HEK293T (cell line): ENCODE measurements at regions not wholly inside any gene's neighbourhood (a gene's known extent, or its start where the extent isn't known, plus 50 kb on each side); places are given as distances from the start of the nearest gene placed in this dataset.

Experiments used
- CTCF ChIA-PET: fragments of 350-600 bp; formaldehyde crosslinking; extraction: SDS; loops from one replicate; lab custom pipeline; 2021; ENCODE audit warnings: antibody characterized with exemption, inconsistent platforms; lab: Yijun Ruan, JAX
- POLR2A ChIA-PET: fragments of 350-600 bp; formaldehyde crosslinking; extraction: SDS; loops from one replicate; lab custom pipeline; 2020; ENCODE audit warnings: antibody characterized with exemption, inconsistent platforms; lab: Yijun Ruan, JAX
- DNase-seq: peaks from one replicate; pipeline ENCODE4 v3.0.0; 2012; ENCODE audit warnings: mixed read lengths; ENCODE audit errors: extremely low spot score
- ARNT ChIP-seq: fragments of 450-650 bp; IDR thresholded peaks from 2 replicates; pipeline ENCODE4 v1.6.1; 2017; ENCODE audit warnings: mild to moderate bottlenecking
- BHLHE40 ChIP-seq: fragments of 450-650 bp; IDR thresholded peaks from 2 replicates; pipeline ENCODE4 v1.6.1; 2016; ENCODE audit warnings: mild to moderate bottlenecking, moderate library complexity, borderline replicate concordance
- CTBP1 ChIP-seq: fragments of 450-650 bp; IDR thresholded peaks from 2 replicates; pipeline ENCODE4 v1.6.1; 2016; ENCODE audit warnings: borderline replicate concordance
- ELF4 ChIP-seq: fragments of 450-650 bp; IDR thresholded peaks from 2 replicates; pipeline ENCODE4 v1.6.1; 2017; ENCODE audit warnings: antibody characterized with exemption
- FOXA1 ChIP-seq: fragments of 450-650 bp; IDR thresholded peaks from 2 replicates; pipeline ENCODE4 v1.6.1; 2016; ENCODE audit warnings: mild to moderate bottlenecking
- FOXK2 ChIP-seq: fragments of 450-650 bp; IDR thresholded peaks from 2 replicates; pipeline ENCODE4 v1.6.1; 2016; ENCODE audit warnings: mild to moderate bottlenecking
- FOXM1 ChIP-seq: fragments of 450-650 bp; IDR thresholded peaks from 2 replicates; pipeline ENCODE4 v1.6.1; 2017; ENCODE audit warnings: mild to moderate bottlenecking, borderline replicate concordance
- HDGF ChIP-seq: fragments of 450-650 bp; IDR thresholded peaks from 2 replicates; pipeline ENCODE4 v1.6.1; 2017; ENCODE audit warnings: antibody characterized with exemption, borderline replicate concordance
- L3MBTL2 ChIP-seq: fragments of 450-650 bp; conservative IDR thresholded peaks from 2 replicates; pipeline ENCODE4 v1.6.1; 2016; ENCODE audit warnings: mild to moderate bottlenecking
- LEF1 ChIP-seq: fragments of 450-650 bp; IDR thresholded peaks from 2 replicates; pipeline ENCODE4 v1.6.1; 2017; ENCODE audit warnings: mild to moderate bottlenecking, borderline replicate concordance
- NFRKB ChIP-seq: fragments of 450-650 bp; IDR thresholded peaks from 2 replicates; pipeline ENCODE4 v1.6.1; 2016; ENCODE audit warnings: mild to moderate bottlenecking, moderate library complexity
- PKNOX1 ChIP-seq: fragments of 450-650 bp; IDR thresholded peaks from 2 replicates; pipeline ENCODE4 v1.6.1; 2016
- SP1 ChIP-seq: fragments of 450-650 bp; IDR thresholded peaks from 2 replicates; pipeline ENCODE4 v1.6.1; 2017
- SUZ12 ChIP-seq: fragments of 450-650 bp; IDR thresholded peaks from 2 replicates; pipeline ENCODE4 v1.6.1; 2016; ENCODE audit warnings: mild to moderate bottlenecking
- TARDBP ChIP-seq: fragments of 450-650 bp; IDR thresholded peaks from 2 replicates; pipeline ENCODE4 v1.6.1; 2016
- ZNF384 ChIP-seq: fragments of 450-650 bp; IDR thresholded peaks from 2 replicates; pipeline ENCODE4 v1.6.1; 2016

- no peak for TF ChIP-seq ARNT
- no peak for TF ChIP-seq LEF1
- TF ChIP-seq HDGF: no peak
- TF ChIP-seq ELF4: no peak
- TF ChIP-seq FOXM1: no peak
- no peak for TF ChIP-seq SP1
- no peak for TF ChIP-seq FOXK2
- TF ChIP-seq FOXA1: no peak
- no peak for TF ChIP-seq NFRKB
- no peak for TF ChIP-seq PKNOX1
- no peak for TF ChIP-seq L3MBTL2
- no peak for TF ChIP-seq ZNF384
- TF ChIP-seq CTBP1: no peak
- no peak for TF ChIP-seq SUZ12
- no peak for TF ChIP-seq TARDBP
- ChIA-PET CTCF (no interaction called here), POLR2A (no interaction called here)
These were observed 570.3 kb downstream of the RAPGEF2 start for GRCh38 chr4:159673221-159673620.

GRCh38 chr4:159674241-159674640 lies 571.4 kb downstream of the RAPGEF2 start:
- CTCF ChIA-PET: no interaction called here
- DNase-seq: no peak
- POLR2A ChIA-PET: no interaction called here
- TF ChIP-seq SP1 (no peak), ZNF384 (no peak), FOXK2 (no peak), FOXM1 (no peak), HDGF (no peak), NFRKB (no peak), ARNT (no peak), CTBP1 (no peak), FOXA1 (no peak), SUZ12 (no peak), TARDBP (no peak), LEF1 (no peak)

More at GRCh38 chr4:159673221-159673620, 570.3 kb downstream of the RAPGEF2 start:
- no peak for DNase-seq

- ChIA-PET CTCF (no interaction called here), POLR2A (no interaction called here)
- no peak for DNase-seq
- TF ChIP-seq ARNT (no peak), BHLHE40 (no peak), FOXK2 (no peak), PKNOX1 (no peak), SUZ12 (no peak), LEF1 (no peak), TARDBP (no peak)
These were observed 574.6 kb downstream of the RAPGEF2 start for GRCh38 chr4:159677521-159677920.

GRCh38 chr4:159682996-159683395 lies 580.1 kb downstream of the RAPGEF2 start:
- ChIA-PET CTCF (no interaction called here), POLR2A (no interaction called here)
- DNase-seq: no peak

GRCh38 chr4:159684061-159684460 lies 581.2 kb downstream of the RAPGEF2 start:
- POLR2A ChIA-PET: no interaction called here
- DNase-seq: no peak
- TF ChIP-seq CTBP1: no peak
- TF ChIP-seq PKNOX1: no peak
- TF ChIP-seq HDGF: no peak
- TF ChIP-seq SP1: no peak
- TF ChIP-seq TARDBP: no peak
- TF ChIP-seq BHLHE40: no peak
- TF ChIP-seq ZNF384: no peak
- no peak for TF ChIP-seq FOXM1
- TF ChIP-seq L3MBTL2: no peak
- CTCF ChIA-PET: no interaction called here

More at GRCh38 chr4:159682996-159683395, 580.1 kb downstream of the RAPGEF2 start:
- TF ChIP-seq L3MBTL2 (no peak), CTBP1 (no peak), LEF1 (no peak), ARNT (no peak), ELF4 (no peak), FOXM1 (no peak), HDGF (no peak), FOXA1 (no peak), TARDBP (no peak), ZNF384 (no peak), FOXK2 (no peak), SUZ12 (no peak), PKNOX1 (no peak), NFRKB (no peak), SP1 (no peak), BHLHE40 (no peak)

GRCh38 chr4:159685340-159686092 lies 582.6 kb downstream of the RAPGEF2 start:
- no peak for DNase-seq
- ChIA-PET CTCF (no interaction called here), POLR2A (no interaction called here)
- TF ChIP-seq L3MBTL2 (no peak), ARNT (no peak), TARDBP (no peak), FOXA1 (no peak), NFRKB (no peak), HDGF (no peak), SP1 (no peak), CTBP1 (no peak), ZNF384 (no peak)
